BLaER1 treated with 17β-estradiol and CSF1 and Interleukin-3, amounts not matched to agents 10 nM and 100 nM (cell line): ENCODE measurements at regions not wholly inside any gene's neighbourhood (a gene's known extent, or its start where the extent isn't known, plus 50 kb on each side); places are given as distances from the start of the nearest gene placed in this dataset.
"Not testable (repeated sequence)": the region's sequence is repeated elsewhere in the genome, so short reads cannot be mapped to it uniquely, and the experiment has no call there.

ENCODE experiments used
- H3K27ac ChIP-seq, 11 experiments: shearing (Covaris generic); formaldehyde crosslinking; 2 replicates each; pipeline ENCODE4 v1.8.1; 2022
- H3K27me3 ChIP-seq, 11 experiments: shearing (Covaris generic); formaldehyde crosslinking; 2 replicates each; pipeline ENCODE4 v1.8.1; 2022
- H3K36me3 ChIP-seq, 11 experiments: shearing (Covaris generic); formaldehyde crosslinking; 2 replicates each; pipeline ENCODE4 v1.8.1; 2022
- H3K4me1 ChIP-seq, 10 experiments: shearing (Covaris generic); formaldehyde crosslinking; 2 replicates each; pipeline ENCODE4 v1.8.1; 2022
- H3K4me2 ChIP-seq, 11 experiments: shearing (Covaris generic); formaldehyde crosslinking; 2 replicates each; pipeline ENCODE4 v1.8.1; 2022
- H3K4me3 ChIP-seq, 10 experiments: shearing (Covaris generic); formaldehyde crosslinking; 2 replicates each; pipeline ENCODE4 v1.8.1; 2022
- H3K9ac ChIP-seq, 11 experiments: shearing (Covaris generic); formaldehyde crosslinking; 2 replicates each; pipeline ENCODE4 v1.8.1; 2022
- H3K9me3 ChIP-seq, 11 experiments: shearing (Covaris generic); formaldehyde crosslinking; replicated peaks in 1 of 11; 2 replicates each; pipeline ENCODE4 v1.8.1; 2022
- H4K20me1 ChIP-seq, 11 experiments: shearing (Covaris generic); formaldehyde crosslinking; 2 replicates each; pipeline ENCODE4 v1.8.1; 2022
- Cebpa-rat ChIP-seq, 11 experiments: shearing (Covaris generic); IDR thresholded peaks; 2 replicates each; pipeline ENCODE4 v1.8.1; 2022

GRCh38 chr11:72525466-72525865 lies 91.1 kb upstream of the CLPB start:
- TF ChIP-seq Cebpa-rat (IDR thresholded peaks at IDR 0.05), result no peak
- no peaks in the 10 kb centered on the region for H4K20me1 ChIP-seq
- H3K27ac ChIP-seq, result no peak overlapping the region
- H3K4me1 ChIP-seq, result peaks cover 0 to 70% (median 0%) of the 10 kb centered on the region in 10 experiments; a peak in 6 of 20 replicates
- H3K9ac ChIP-seq, result no peak overlapping the region
- peak overlapping the region in 3 of 11 experiments; percentile 39 to 65 (median 65); a peak in 5 of 22 replicates for H3K4me2 ChIP-seq
- H3K4me3 ChIP-seq, result no peak overlapping the region
- H3K36me3 ChIP-seq, result no peaks in the 10 kb centered on the region
- H3K9me3 ChIP-seq, result no peaks in the 10 kb centered on the region
- no peaks in the 10 kb centered on the region for H3K27me3 ChIP-seq

- H3K4me3 ChIP-seq, result no peak overlapping the region
- no peaks in the 10 kb centered on the region for H3K27me3 ChIP-seq
- no peak for TF ChIP-seq Cebpa-rat (IDR thresholded peaks at IDR 0.05)
- H3K4me1 ChIP-seq, result peaks cover 0 to 78% (median 0%) of the 10 kb centered on the region in 10 experiments; a peak in 6 of 20 replicates
- H3K9me3 ChIP-seq, result no peaks in the 10 kb centered on the region
- no peak overlapping the region for H3K9ac ChIP-seq
- H3K27ac ChIP-seq, result no peak overlapping the region
- no peaks in the 10 kb centered on the region for H4K20me1 ChIP-seq
- peak overlapping the region in 3 of 11 experiments; percentile 39 to 65 (median 65); a peak in 4 of 22 replicates for H3K4me2 ChIP-seq
- H3K36me3 ChIP-seq, result no peaks in the 10 kb centered on the region
These were observed 90.4 kb upstream of the CLPB start for GRCh38 chr11:72524711-72525110.

- no peaks in the 10 kb centered on the region for H4K20me1 ChIP-seq
- H3K9ac ChIP-seq, result no peak overlapping the region
- no peak overlapping the region for H3K27ac ChIP-seq
- H3K4me2 ChIP-seq, result peak overlapping the region in 2 of 11 experiments; percentile 65; a peak in 4 of 22 replicates
- no peak for TF ChIP-seq Cebpa-rat (IDR thresholded peaks at IDR 0.05)
- peaks cover 0 to 80% (median 0%) of the 10 kb centered on the region in 10 experiments; a peak in 6 of 20 replicates for H3K4me1 ChIP-seq
- H3K36me3 ChIP-seq, result no peaks in the 10 kb centered on the region
- H3K4me3 ChIP-seq, result no peak overlapping the region
- no peaks in the 10 kb centered on the region for H3K9me3 ChIP-seq
- no peaks in the 10 kb centered on the region for H3K27me3 ChIP-seq
These were observed 89.7 kb upstream of the CLPB start for GRCh38 chr11:72523991-72524390.

DNA sequence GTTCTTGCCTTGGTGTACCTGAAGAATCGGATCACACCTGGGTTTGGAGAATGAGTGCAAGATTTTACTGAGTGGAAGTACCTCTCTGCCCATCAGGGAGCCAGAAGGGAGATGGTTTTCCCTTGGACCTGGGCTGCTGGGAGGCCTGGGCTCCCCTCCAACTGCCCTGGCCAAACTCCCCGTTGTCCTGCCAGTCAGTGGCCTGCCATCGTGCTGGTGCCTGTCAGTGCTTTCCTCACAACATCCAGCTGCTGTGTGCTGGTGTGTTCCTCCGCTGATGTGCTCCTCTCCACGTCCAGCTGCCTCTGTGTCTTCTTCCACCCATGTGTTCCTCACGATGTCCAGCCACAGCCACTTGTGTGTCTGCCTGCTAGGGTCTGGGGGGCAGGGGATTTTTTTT lies 87.9 kb upstream of the CLPB start:
- H3K9ac ChIP-seq, result no peak overlapping the region
- no peaks in the 10 kb centered on the region for H3K27me3 ChIP-seq
- no peaks in the 10 kb centered on the region for H3K36me3 ChIP-seq
- H3K4me1 ChIP-seq, result peaks cover 0 to 68% (median 0%) of the 10 kb centered on the region in 10 experiments; a peak in 6 of 20 replicates
- H3K27ac ChIP-seq, result no peak overlapping the region
- H3K4me2 ChIP-seq, result peak overlapping the region in 1 of 11 experiments; percentile 61; a peak in 1 of 22 replicates
- H3K4me3 ChIP-seq, result no peak overlapping the region
- no peak for TF ChIP-seq Cebpa-rat (IDR thresholded peaks at IDR 0.05)
- no peaks in the 10 kb centered on the region for H4K20me1 ChIP-seq
- H3K9me3 ChIP-seq, result no peaks in the 10 kb centered on the region

- Histone ChIP-seq H3K4me3 (no peak overlapping the region), H3K36me3 (no peaks in the 10 kb centered on the region), H3K9me3 (no peaks in the 10 kb centered on the region), H3K27me3 (no peaks in the 10 kb centered on the region), H3K27ac (no peak overlapping the region), H3K4me2 (peak overlapping the region in 2 of 11 experiments; percentile 61 to 70; a peak in 2 of 22 replicates), H4K20me1 (no peaks in the 10 kb centered on the region), H3K4me1 (peaks cover 0 to 65% (median 0%) of the 10 kb centered on the region in 10 experiments; a peak in 6 of 20 replicates), H3K9ac (no peak overlapping the region)
- TF ChIP-seq Cebpa-rat (IDR thresholded peaks at IDR 0.05), result no peak
These were observed 87.3 kb upstream of the CLPB start for GRCh38 chr11:72521664-72522063.

DNA sequence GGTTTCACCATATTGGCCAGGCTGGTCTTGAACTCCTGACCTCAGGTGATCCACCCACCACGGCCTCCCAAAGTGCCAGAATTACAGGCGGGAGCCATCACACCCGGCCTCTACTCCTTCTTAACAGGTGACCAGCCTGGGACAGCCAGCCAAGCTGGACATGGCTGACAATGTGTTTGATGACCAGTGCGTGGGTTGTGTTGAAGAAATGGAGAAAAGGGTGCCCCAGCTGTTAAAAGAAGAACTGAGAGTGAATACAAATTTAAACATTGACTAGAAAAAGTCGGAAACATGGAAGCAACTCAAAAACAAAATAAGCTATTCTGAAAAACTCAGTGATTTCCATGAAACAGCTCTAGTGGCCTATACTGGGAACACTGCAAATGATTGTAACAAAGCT lies 86.5 kb upstream of the CLPB start:
- Histone ChIP-seq H3K4me2 (peak overlapping the region in 2 of 11 experiments; percentile 61 to 70; a peak in 4 of 22 replicates), H3K27me3 (no peaks in the 10 kb centered on the region), H3K9ac (no peak overlapping the region), H4K20me1 (no peaks in the 10 kb centered on the region), H3K4me3 (no peak overlapping the region), H3K9me3 (peaks cover 0 to 5% (median 0%) of the 10 kb centered on the region in 11 experiments; a peak in 3 of 22 replicates), H3K4me1 (peaks cover 0 to 56% (median 0%) of the 10 kb centered on the region in 10 experiments; a peak in 6 of 20 replicates), H3K36me3 (no peaks in the 10 kb centered on the region), H3K27ac (no peak overlapping the region)
- no peak for TF ChIP-seq Cebpa-rat (IDR thresholded peaks at IDR 0.05)

DNA sequence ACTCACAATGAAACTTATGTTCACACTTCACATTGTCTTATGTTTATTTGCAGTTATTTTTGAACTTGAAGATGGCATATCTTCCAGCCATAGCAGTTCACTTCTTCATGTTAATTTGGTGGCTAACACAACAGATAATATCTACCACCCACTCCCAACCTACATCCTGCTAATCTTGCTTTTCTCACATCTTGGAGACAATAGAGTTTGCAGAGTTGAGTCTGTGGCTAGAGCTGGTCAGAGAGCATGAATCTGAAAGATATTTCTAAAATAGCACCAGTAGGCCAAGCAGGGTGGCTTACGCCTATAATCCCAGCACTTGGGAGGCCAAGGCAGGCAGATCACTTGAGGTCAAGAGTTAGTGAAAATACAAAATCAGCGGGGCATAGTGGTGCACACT lies 85.6 kb upstream of the CLPB start:
- H3K27ac ChIP-seq, H3K36me3 ChIP-seq, H4K20me1 ChIP-seq, H3K9ac ChIP-seq, H3K4me3 ChIP-seq, H3K27me3 ChIP-seq: not testable (repeated sequence)
- H3K4me2 ChIP-seq, result peak overlapping the region in 2 of 11 experiments; percentile 61 to 70; a peak in 4 of 22 replicates
- H3K9me3 ChIP-seq, result peaks cover 4 to 14% (median 7%) of the 10 kb centered on the region in 11 experiments; a peak in 13 of 22 replicates
- peaks cover 0 to 47% (median 0%) of the 10 kb centered on the region in 10 experiments; a peak in 5 of 20 replicates for H3K4me1 ChIP-seq

DNA sequence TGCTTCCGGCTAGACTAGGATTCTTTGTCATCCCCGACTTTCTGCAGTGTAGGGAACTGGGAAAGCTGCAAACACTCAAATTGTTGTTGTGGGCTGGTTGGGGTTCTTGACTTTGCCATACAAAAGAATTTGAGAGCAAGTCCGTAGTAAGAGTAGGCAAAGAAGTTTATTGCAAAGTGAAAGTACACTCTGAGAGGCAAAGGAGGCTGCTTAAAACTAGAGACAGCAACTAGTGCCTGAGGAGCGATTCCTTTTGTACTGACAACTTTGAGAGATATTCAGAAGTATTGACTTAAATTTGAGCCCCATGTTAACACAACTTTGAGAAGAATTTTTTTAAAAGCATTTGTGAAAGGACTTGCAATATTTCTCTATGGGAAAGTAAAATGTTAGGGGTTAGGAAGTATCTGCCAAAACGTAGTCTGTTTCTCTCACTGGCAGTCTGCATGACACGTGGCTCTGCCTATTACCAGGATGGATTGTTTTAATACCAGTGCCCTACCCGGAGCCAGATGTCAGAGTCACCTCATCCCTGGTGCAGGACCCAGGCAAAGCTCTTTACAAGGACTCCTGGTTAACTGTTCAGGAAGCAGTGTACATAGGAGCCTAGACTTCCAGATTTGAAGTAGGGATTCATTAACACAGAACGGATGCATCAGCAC lies 85.0 kb upstream of the CLPB start:
- no peak overlapping the region for H3K27ac ChIP-seq
- peak overlapping the region in 5 of 11 experiments; percentile 2 to 70 (median 28); a peak in 6 of 22 replicates for H3K4me2 ChIP-seq
- TF ChIP-seq Cebpa-rat (IDR thresholded peaks at IDR 0.05), result no peak
- H4K20me1 ChIP-seq, result no peaks in the 10 kb centered on the region
- no peak overlapping the region for H3K4me3 ChIP-seq
- H3K36me3 ChIP-seq, result no peaks in the 10 kb centered on the region
- H3K9me3 ChIP-seq, result peaks cover 4 to 15% (median 10%) of the 10 kb centered on the region in 11 experiments; a peak in 13 of 22 replicates
- H3K4me1 ChIP-seq, result peaks cover 0 to 42% (median 0%) of the 10 kb centered on the region in 10 experiments; a peak in 4 of 20 replicates
- no peaks in the 10 kb centered on the region for H3K27me3 ChIP-seq
- 0 out of 22 replicates have a peak overlapping the region, but pooled peaks of 1 of the 11 experiments have one; percentile 19 for H3K9ac ChIP-seq

- Histone ChIP-seq H3K36me3 (no peaks in the 10 kb centered on the region; a peak in 1 of 22 replicates), H3K4me2 (no peak overlapping the region), H3K4me3 (no peak overlapping the region), H3K9ac (no peak overlapping the region), H3K27me3 (no peaks in the 10 kb centered on the region), H3K9me3 (peaks cover 41 to 55% (median 49%) of the 10 kb centered on the region in 11 experiments), H3K27ac (no peak overlapping the region), H3K4me1 (peaks cover 0 to 8% (median 6%) of the 10 kb centered on the region in 10 experiments; a peak in 9 of 20 replicates), H4K20me1 (no peaks in the 10 kb centered on the region)
- no peak for TF ChIP-seq Cebpa-rat (IDR thresholded peaks at IDR 0.05)
These were observed 80.0 kb upstream of the CLPB start for GRCh38 chr11:72514331-72514730.
